Thyroid gland (tissue), 4 donors: ENCODE measurements at regions not wholly inside any gene's neighbourhood (a gene's known extent, or its start where the extent isn't known, plus 50 kb on each side); places are given as distances from the start of the nearest gene placed in this dataset.

ENCODE experiments used
- CTCF ChIP-seq, 6 experiments: fragments of 200-600 bp in 3 of 6; fragments of 450-650 bp in 3 of 6; sonication (generic) in 3 of 6; IDR thresholded peaks; one replicate each; pipeline ENCODE4 v1.5.1; 2016 to 2019; ENCODE audit warnings: antibody characterized with exemption in 6 of 6, mild to moderate bottlenecking in 2 of 6, inconsistent platforms in 1 of 6, moderate library complexity in 1 of 6
- POLR2A ChIP-seq, 2 donors: fragments of 450-650 bp; IDR thresholded peaks; one replicate each; pipeline ENCODE4 v1.6.1; 2017; ENCODE audit warnings: antibody characterized with exemption in 2 of 2, mild to moderate bottlenecking in 2 of 2, moderate library complexity in 1 of 2

GRCh38 chr20:60124776-60125381 is 166.7 kb downstream of the CDH26 start:
- TF ChIP-seq POLR2A (IDR thresholded peaks at IDR 0.05) (no peak), CTCF (IDR thresholded peaks at IDR 0.05) (no peak)
